ENCODE measurements at regions not wholly inside any gene's neighbourhood (a gene's known extent, or its start where the extent isn't known, plus 50 kb on each side); places are given as distances from the start of the nearest gene placed in this dataset.

- no peak for DNase-seq
These were observed 201.4 kb downstream of the ZNF462 start for GRCh38 chr9:107064378-107064777.

GRCh38 chr9:107065549-107065948, 202.6 kb downstream of the ZNF462 start:
- DNase-seq = no peak

- DNase-seq = no peak
These were observed 204.9 kb downstream of the ZNF462 start for GRCh38 chr9:107067739-107068416.

- DNase-seq = no peak
These were observed 205.6 kb downstream of the ZNF462 start for GRCh38 chr9:107068581-107068980.

GRCh38 chr9:107070586-107070985, 207.6 kb downstream of the ZNF462 start:
- no peak for DNase-seq

- DNase-seq = no peak
These were observed 205.0 kb upstream of the RAD23B start for GRCh38 chr9:107078061-107078460.

GRCh38 chr9:107079589-107079988, 203.5 kb upstream of the RAD23B start:
- DNase-seq = no peak

- no peak for DNase-seq
These were observed 202.9 kb upstream of the RAD23B start for GRCh38 chr9:107080130-107080529.

GRCh38 chr9:107086460-107086859, 196.6 kb upstream of the RAD23B start:
- no peak for DNase-seq

- DNase-seq = no peak
These were observed 195.9 kb upstream of the RAD23B start for GRCh38 chr9:107087222-107087621.

- DNase-seq = no peak
These were observed 192.9 kb upstream of the RAD23B start for GRCh38 chr9:107090218-107090617.

- DNase-seq = no peak
These were observed 189.6 kb upstream of the RAD23B start for GRCh38 chr9:107093365-107094060.

- DNase-seq = no peak
These were observed 188.7 kb upstream of the RAD23B start for GRCh38 chr9:107094370-107094769.

- DNase-seq = no peak
These were observed 182.5 kb upstream of the RAD23B start for GRCh38 chr9:107100591-107100990.

- DNase-seq = no peak
These were observed 181.1 kb upstream of the RAD23B start for GRCh38 chr9:107102011-107102410.

GRCh38 chr9:107103621-107104020, 179.5 kb upstream of the RAD23B start:
- no peak for DNase-seq

- no peak for DNase-seq
These were observed 177.3 kb upstream of the RAD23B start for GRCh38 chr9:107105784-107106183.

- DNase-seq = no peak
These were observed 176.7 kb upstream of the RAD23B start for GRCh38 chr9:107106416-107106815.

- DNase-seq = no peak
These were observed 174.5 kb upstream of the RAD23B start for GRCh38 chr9:107108342-107109130.

GRCh38 chr9:107109324-107109723, 173.8 kb upstream of the RAD23B start:
- no peak for DNase-seq

- no peak for DNase-seq
These were observed 172.9 kb upstream of the RAD23B start for GRCh38 chr9:107110153-107110552.

GRCh38 chr9:107112707-107113243, 170.3 kb upstream of the RAD23B start:
- DNase-seq = no peak

GRCh38 chr9:107118863-107119624, 164.0 kb upstream of the RAD23B start:
- DNase-seq = no peak

All from activated effector memory CD4-positive, alpha-beta T cell treated with anti-CD3 and anti-CD28 coated beads, Interleukin-2, amount 50 U/mL, for 16 hours (primary cell).